HFF-Myc (cell line): ENCODE measurements at regions not wholly inside any gene's neighbourhood (a gene's known extent, or its start where the extent isn't known, plus 50 kb on each side); places are given as distances from the start of the nearest gene placed in this dataset.

Experiments used
- DNase-seq: peaks from one replicate; pipeline ENCODE4 v3.0.0-alpha.2; 2011; ENCODE audit warnings: low read depth; ENCODE audit errors: extremely low read depth
- H3K4me3 ChIP-seq: replicated peaks from 2 replicates; pipeline ENCODE4 v1.5.1; 2011; ENCODE audit warnings: low read depth, mild to moderate bottlenecking, control low read depth, low read length
- TF ChIP-seq, protein P1 (sequence below): IDR thresholded peaks from 2 replicates; pipeline ENCODE4 v1.5.1; 2012; ENCODE audit warnings: mild to moderate bottlenecking, low read depth, low read length, control low read depth; ENCODE audit errors: missing control alignments

DNA sequence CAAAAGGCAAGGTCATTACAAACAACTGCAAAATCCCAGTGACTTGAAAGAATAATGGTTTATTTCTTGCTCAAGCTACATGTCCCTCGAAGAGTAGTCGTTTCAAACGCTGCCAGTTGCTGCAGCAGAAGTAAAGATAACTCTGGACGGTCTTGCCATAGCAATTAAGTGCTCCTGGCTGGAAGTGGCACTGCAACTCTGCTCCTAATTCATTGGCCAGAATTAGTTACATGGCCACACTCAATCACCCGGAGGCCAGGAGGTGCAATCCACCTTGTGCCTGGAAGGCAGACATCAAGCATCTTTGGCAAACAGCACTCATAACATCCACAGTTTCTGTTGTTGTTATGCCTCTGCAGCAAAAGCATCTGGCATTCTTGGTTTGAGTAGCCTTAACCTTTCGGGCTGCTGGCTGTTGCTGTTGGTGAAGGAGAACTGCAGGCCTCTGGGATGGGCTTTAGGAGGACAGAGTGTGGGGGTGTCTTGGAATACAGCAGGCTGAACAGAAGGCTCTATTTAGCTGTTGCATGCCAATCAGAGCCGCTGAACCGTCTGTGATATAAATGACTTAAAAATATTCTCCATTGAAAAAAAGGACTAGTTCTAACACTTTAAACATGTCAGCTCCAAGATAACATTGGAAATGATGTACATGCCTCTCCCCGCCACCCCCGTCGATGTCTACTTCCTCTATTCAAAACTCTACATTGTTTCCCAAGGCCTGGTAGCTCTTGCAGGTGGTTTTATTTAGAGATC lies 123.5 kb upstream of the DYRK2 start:
- TF ChIP-seq, protein P1, sequence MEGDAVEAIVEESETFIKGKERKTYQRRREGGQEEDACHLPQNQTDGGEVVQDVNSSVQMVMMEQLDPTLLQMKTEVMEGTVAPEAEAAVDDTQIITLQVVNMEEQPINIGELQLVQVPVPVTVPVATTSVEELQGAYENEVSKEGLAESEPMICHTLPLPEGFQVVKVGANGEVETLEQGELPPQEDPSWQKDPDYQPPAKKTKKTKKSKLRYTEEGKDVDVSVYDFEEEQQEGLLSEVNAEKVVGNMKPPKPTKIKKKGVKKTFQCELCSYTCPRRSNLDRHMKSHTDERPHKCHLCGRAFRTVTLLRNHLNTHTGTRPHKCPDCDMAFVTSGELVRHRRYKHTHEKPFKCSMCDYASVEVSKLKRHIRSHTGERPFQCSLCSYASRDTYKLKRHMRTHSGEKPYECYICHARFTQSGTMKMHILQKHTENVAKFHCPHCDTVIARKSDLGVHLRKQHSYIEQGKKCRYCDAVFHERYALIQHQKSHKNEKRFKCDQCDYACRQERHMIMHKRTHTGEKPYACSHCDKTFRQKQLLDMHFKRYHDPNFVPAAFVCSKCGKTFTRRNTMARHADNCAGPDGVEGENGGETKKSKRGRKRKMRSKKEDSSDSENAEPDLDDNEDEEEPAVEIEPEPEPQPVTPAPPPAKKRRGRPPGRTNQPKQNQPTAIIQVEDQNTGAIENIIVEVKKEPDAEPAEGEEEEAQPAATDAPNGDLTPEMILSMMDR: no peak
- no peak for DNase-seq
- no peak overlapping the region for H3K4me3 ChIP-seq

DNA sequence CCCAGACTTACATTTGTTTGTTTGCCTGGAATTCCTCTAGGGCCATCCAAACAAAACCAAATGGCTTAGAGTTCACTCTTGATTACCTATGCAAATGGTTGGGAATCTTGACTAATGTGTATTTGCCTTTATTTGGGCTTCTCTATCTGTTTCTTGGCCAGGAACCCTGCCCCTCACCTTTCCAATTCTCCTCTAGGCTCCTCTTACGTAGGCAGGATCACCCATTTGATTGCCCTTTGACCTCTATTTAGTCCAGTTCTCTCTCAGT lies 123.0 kb upstream of the DYRK2 start:
- TF ChIP-seq, protein P1: no peak
- no peak overlapping the region for H3K4me3 ChIP-seq

DNA sequence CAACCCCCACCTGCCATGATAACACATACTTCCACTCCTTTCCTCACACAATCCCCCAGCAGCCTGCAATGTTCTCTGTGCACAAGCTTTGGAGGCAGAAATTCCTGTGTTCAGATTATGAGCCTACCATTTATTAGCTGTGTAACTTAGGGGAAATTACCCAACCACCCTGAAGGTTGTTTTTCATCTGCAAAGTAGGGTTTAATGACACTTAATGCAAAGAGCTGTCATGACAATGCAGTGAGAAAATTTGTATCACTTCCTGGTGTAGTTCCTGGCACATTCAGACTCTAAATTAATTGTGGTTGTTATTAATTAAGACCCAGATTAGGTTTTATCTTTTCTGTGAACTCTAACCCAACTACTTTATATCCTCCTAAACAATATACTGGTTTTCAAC lies 122.4 kb upstream of the DYRK2 start:
- H3K4me3 ChIP-seq: no peak overlapping the region
- TF ChIP-seq, protein P1: no peak
- DNase-seq: no peak

More for the DNA sequence above, 123.0 kb upstream of the DYRK2 start:
- DNase-seq: no peak

DNA sequence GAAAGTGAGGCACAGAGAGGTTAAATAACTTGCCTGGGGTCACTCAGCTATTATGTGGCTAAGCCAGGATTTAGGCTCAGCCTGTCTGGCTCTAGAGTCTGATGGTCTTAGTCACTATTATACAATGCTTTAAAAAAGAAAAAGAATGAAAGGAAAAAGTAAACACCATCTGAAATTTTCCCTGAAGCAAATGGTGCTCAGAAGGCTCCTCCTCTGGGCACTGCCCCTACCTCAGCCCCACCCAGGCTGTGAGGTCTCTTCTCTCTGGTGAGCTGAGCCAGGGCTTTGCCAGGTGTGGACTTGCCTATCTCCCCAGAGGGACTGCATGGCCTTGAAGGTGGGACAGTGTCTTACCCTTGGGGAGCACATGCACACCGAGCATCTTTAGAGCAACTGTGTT lies 117.5 kb upstream of the DYRK2 start:
- DNase-seq: no peak

DNA sequence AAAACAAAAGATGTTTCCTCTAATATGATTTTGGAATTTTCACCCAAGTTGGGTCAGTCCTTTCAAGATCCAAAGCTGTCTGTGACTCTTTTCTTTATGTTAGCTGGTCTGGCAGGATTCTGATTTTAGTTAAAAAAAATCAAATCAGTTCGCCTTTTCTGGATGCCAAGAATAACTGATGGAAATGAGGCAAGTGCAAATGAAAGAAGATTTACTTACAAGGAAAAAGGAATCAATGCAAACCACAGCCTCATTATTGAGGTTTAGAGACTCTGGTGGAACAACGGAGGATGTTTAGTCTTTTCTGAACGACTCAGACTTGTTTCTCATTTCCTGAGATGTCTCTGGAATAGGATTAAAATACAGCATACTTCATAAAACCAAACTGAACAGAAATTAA lies 117.0 kb upstream of the DYRK2 start:
- TF ChIP-seq, protein P1: no peak
- DNase-seq: no peak
- no peak overlapping the region for H3K4me3 ChIP-seq

More for the DNA sequence above, 117.5 kb upstream of the DYRK2 start:
- TF ChIP-seq, protein P1: no peak
- no peak overlapping the region for H3K4me3 ChIP-seq

DNA sequence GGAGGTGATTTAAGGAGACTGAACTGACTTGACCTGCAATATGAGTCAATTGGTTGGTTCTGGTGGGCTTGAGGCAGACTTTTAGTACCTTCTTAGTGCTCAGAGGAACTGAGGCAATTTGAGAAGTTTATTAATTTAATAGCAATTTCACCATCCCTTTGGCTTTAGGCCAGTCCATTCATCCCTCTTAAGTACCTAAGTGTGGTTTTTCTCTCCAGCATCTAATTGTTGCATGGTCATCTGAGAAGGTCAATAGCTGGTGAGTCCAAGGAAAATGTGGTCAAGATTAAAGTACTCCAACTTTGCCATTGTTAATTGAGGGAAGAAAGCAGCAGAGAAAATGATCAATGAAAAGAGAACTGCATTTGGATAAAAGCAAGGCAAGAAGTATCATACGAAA lies 115.4 kb upstream of the DYRK2 start:
- DNase-seq: no peak
- TF ChIP-seq, protein P1: no peak
- H3K4me3 ChIP-seq: no peak overlapping the region

DNA sequence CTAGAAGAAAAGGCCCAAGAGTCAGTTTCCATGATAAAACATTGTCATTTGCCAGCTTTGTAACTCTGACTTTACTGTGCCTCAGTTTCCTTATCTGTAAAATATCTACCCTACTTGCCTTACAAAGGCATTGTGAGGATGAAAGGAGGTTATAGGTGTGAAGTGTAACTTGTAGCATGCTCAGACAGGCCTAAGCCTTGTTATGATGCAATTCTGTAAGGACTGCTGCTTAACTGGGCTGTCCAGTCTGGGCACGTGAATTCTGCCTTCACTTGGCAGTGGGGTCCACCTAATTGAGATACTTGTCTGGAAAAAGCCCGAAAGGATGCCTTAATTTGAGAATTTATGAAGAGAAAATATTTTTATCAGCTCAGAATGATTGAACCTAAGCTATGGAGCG lies 114.5 kb upstream of the DYRK2 start:
- TF ChIP-seq, protein P1: no peak

More for the DNA sequence above, 114.5 kb upstream of the DYRK2 start:
- DNase-seq: no peak
- no peak overlapping the region for H3K4me3 ChIP-seq
